PC-9 (cell line): ENCODE measurements at regions not wholly inside any gene's neighbourhood (a gene's known extent, or its start where the extent isn't known, plus 50 kb on each side); places are given as distances from the start of the nearest gene placed in this dataset.
A peak's percentile ranks its signal among the peaks of the same experiment; 100 is the strongest.
"Not testable (repeated sequence)": the region's sequence is repeated elsewhere in the genome, so short reads cannot be mapped to it uniquely, and the experiment has no call there.

Experiments used
- BruUV-seq: library from RNA; stranded (reverse); fragments of 400-500 nt; replicated peaks from 2 replicates; lab custom pipeline; 2021; lab: Mats Ljungman, UMichigan
- CTCF ChIA-PET: fragments of 300-600 bp; sonication (Branson Sonifier 250); formaldehyde crosslinking; loops from one replicate; lab custom pipeline; 2022; ENCODE audit warnings: antibody characterized with exemption; lab: Charles Lee
- POLR2A ChIA-PET: fragments of 300-600 bp; sonication (Branson Sonifier 250); formaldehyde crosslinking; loops from one replicate; lab custom pipeline; 2022; ENCODE audit warnings: antibody characterized with exemption; ENCODE audit not compliant: unreplicated experiment; lab: Charles Lee
- DNase-seq, 2 experiments: peaks; one replicate each; pipeline versions ENCODE4 v3.0.0 to v3.0.0-alpha.2; 2015 to 2022; ENCODE audit warnings: mixed read lengths in 1 of 2
- H2AFZ ChIP-seq: fragments of 200-600 bp; sonication (generic); 2 replicates; pipeline ENCODE4 v1.8.1; 2017; ENCODE audit warnings: antibody characterized with exemption
- H3F3A ChIP-seq: fragments of 200-600 bp; sonication (generic); 2 replicates; pipeline ENCODE4 v1.8.1; 2017; ENCODE audit warnings: antibody characterized with exemption, mild to moderate bottlenecking, low read depth; ENCODE audit not compliant: insufficient read depth
- H3K27ac ChIP-seq: fragments of 200-600 bp; sonication (generic); 2 replicates; pipeline ENCODE4 v1.6.1; 2016; ENCODE audit warnings: mixed run types
- H3K27me3 ChIP-seq: fragments of 200-600 bp; sonication (generic); 2 replicates; pipeline ENCODE4 v1.6.1; 2016; ENCODE audit warnings: low read depth, mixed run types; ENCODE audit not compliant: insufficient read depth
- H3K36me3 ChIP-seq: fragments of 200-600 bp; sonication (generic); 2 replicates; pipeline ENCODE4 v1.6.1; 2016; ENCODE audit warnings: low read depth, mixed run types
- H3K4me1 ChIP-seq: fragments of 200-600 bp; sonication (generic); replicated peaks from 2 replicates; pipeline ENCODE4 v1.6.1; 2016; ENCODE audit warnings: mixed run types; ENCODE audit not compliant: insufficient read depth
- H3K4me2 ChIP-seq: fragments of 200-600 bp; sonication (generic); 2 replicates; pipeline ENCODE4 v1.6.1; 2017; ENCODE audit warnings: mixed run types
- H3K4me3 ChIP-seq: fragments of 200-600 bp; sonication (generic); 2 replicates; pipeline ENCODE4 v1.6.1; 2016; ENCODE audit warnings: mixed run types
- H3K79me2 ChIP-seq: fragments of 200-600 bp; sonication (generic); 2 replicates; pipeline ENCODE4 v1.6.1; 2017; ENCODE audit warnings: low read depth, mixed run types
- H3K9me2 ChIP-seq: fragments of 200-600 bp; sonication (generic); 2 replicates; pipeline ENCODE4 v1.8.1; 2017; ENCODE audit warnings: mild to moderate bottlenecking; ENCODE audit not compliant: insufficient read depth
- H3K9me3 ChIP-seq: fragments of 200-600 bp; sonication (generic); 2 replicates; pipeline ENCODE4 v1.8.1; 2016; ENCODE audit warnings: low read depth; ENCODE audit not compliant: insufficient read depth
- H4K20me1 ChIP-seq: fragments of 200-600 bp; sonication (generic); 2 replicates; pipeline ENCODE4 v1.8.1; 2017; ENCODE audit not compliant: insufficient read depth
- EZH2 ChIP-seq: fragments of 200-600 bp; sonication (generic); IDR thresholded peaks from 2 replicates; pipeline ENCODE4 v1.8.0; 2017; ENCODE audit warnings: antibody characterized with exemption, low read depth
- intact Hi-C: fragments of 100-400 bp; cut with micrococcal nuclease; formaldehyde crosslinking; loops from one replicate; pipeline ENCODE4 v1.10.0; 2022; ENCODE audit not compliant: unreplicated experiment
- TF ChIP-seq, protein P1 (sequence below): fragments of 200-600 bp; sonication (generic); conservative IDR thresholded peaks from 2 replicates; pipeline ENCODE4 v1.6.1; 2017; ENCODE audit warnings: mixed run types, antibody characterized with exemption, mild to moderate bottlenecking, moderate library complexity

DNA sequence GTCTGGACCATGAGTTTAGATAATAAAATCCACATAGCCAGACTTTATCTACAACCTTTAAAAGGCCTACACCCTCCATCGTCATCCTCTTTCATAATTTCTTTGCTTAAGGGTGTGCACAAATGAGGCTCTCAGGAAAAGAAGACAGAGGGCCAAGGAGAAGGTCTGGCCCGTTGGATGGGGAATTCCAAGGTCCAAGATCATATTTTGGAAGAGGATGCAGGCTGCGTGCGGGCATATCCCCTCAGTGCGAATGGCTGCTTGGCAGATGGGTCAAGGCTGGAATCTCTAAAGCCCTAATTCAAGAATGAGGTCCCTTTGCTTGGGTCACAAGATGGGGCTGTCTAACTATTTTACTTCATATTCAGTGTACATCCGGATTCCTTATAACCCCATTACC, 782.2 kb upstream of the NCAM2 start:
- Histone ChIP-seq H3K79me2 (no peaks in the 10 kb centered on the region), H3K36me3 (no peaks in the 10 kb centered on the region), H3K4me1 (no peaks in the 10 kb centered on the region), H2AFZ (no peak overlapping the region), H4K20me1 (no peaks in the 10 kb centered on the region), H3K4me3 (no peak overlapping the region), H3K4me2 (no peak overlapping the region), H3K27ac (no peak overlapping the region), H3F3A (no peaks in the 10 kb centered on the region), H3K27me3 (no peaks in the 10 kb centered on the region), H3K9me2 (no peaks in the 10 kb centered on the region), H3K9me3 (no peaks in the 10 kb centered on the region)
- DNase-seq = no peak
- intact Hi-C loops = no loop called here
- no TSS peak for BruUV-seq
- TF ChIP-seq, protein P1, sequence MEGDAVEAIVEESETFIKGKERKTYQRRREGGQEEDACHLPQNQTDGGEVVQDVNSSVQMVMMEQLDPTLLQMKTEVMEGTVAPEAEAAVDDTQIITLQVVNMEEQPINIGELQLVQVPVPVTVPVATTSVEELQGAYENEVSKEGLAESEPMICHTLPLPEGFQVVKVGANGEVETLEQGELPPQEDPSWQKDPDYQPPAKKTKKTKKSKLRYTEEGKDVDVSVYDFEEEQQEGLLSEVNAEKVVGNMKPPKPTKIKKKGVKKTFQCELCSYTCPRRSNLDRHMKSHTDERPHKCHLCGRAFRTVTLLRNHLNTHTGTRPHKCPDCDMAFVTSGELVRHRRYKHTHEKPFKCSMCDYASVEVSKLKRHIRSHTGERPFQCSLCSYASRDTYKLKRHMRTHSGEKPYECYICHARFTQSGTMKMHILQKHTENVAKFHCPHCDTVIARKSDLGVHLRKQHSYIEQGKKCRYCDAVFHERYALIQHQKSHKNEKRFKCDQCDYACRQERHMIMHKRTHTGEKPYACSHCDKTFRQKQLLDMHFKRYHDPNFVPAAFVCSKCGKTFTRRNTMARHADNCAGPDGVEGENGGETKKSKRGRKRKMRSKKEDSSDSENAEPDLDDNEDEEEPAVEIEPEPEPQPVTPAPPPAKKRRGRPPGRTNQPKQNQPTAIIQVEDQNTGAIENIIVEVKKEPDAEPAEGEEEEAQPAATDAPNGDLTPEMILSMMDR = no peak
- TF ChIP-seq EZH2 = no peak
- ChIA-PET CTCF (no interaction called here), POLR2A (no interaction called here)

GRCh38 chr21:20220586-20220985, 777.6 kb upstream of the NCAM2 start:
- no peaks in the 10 kb centered on the region for H4K20me1 ChIP-seq
- no TSS peak for BruUV-seq
- intact Hi-C loops = no loop called here
- no peak for DNase-seq
- H3K9me3 ChIP-seq = no peaks in the 10 kb centered on the region
- H3K4me1 ChIP-seq = no peaks in the 10 kb centered on the region
- H3K27me3 ChIP-seq = no peaks in the 10 kb centered on the region
- no peak overlapping the region for H3K27ac ChIP-seq
- H3F3A ChIP-seq = no peaks in the 10 kb centered on the region
- no peaks in the 10 kb centered on the region for H3K9me2 ChIP-seq
- no peaks in the 10 kb centered on the region for H3K36me3 ChIP-seq
- no peak overlapping the region for H3K4me2 ChIP-seq
- POLR2A ChIA-PET = no interaction called here
- CTCF ChIA-PET = no interaction called here
- H3K4me3 ChIP-seq = no peak overlapping the region
- H3K79me2 ChIP-seq = no peaks in the 10 kb centered on the region
- TF ChIP-seq, protein P1 = no peak
- TF ChIP-seq EZH2 = no peak
- no peak overlapping the region for H2AFZ ChIP-seq

GRCh38 chr21:20221981-20222380, 776.2 kb upstream of the NCAM2 start:
- H3K27me3 ChIP-seq, BruUV-seq, H3K4me3 ChIP-seq, H2AFZ ChIP-seq, H3F3A ChIP-seq, intact Hi-C loops, H3K9me3 ChIP-seq, H3K79me2 ChIP-seq, H3K9me2 ChIP-seq, H3K4me1 ChIP-seq, H4K20me1 ChIP-seq, H3K27ac ChIP-seq, CTCF ChIA-PET, H3K36me3 ChIP-seq, H3K4me2 ChIP-seq, POLR2A ChIA-PET: not testable (repeated sequence)
- DNase-seq = peak in 1 of 2 experiments; percentile 38

- H3K27me3 ChIP-seq, H3K4me1 ChIP-seq, H3F3A ChIP-seq, H3K9me3 ChIP-seq, CTCF ChIA-PET, H3K36me3 ChIP-seq, H3K4me2 ChIP-seq, DNase-seq, H4K20me1 ChIP-seq, H3K79me2 ChIP-seq, POLR2A ChIA-PET, H2AFZ ChIP-seq, BruUV-seq, intact Hi-C loops, H3K4me3 ChIP-seq, H3K27ac ChIP-seq, H3K9me2 ChIP-seq: not testable (repeated sequence)
Observed at GRCh38 chr21:20236649-20237048, 761.6 kb upstream of the NCAM2 start.
